Cardiac muscle cell (in vitro differentiated cells and primary cell): ENCODE measurements at regions not wholly inside any gene's neighbourhood (a gene's known extent, or its start where the extent isn't known, plus 50 kb on each side); places are given as distances from the start of the nearest gene placed in this dataset.

Experiments
- DNase-seq, 2 donors: peaks; one replicate each; pipeline versions ENCODE4 v3.0.0 to v3.0.0-alpha.2; 2010 to 2017; ENCODE audit warnings: low read depth in 1 of 2, low spot score in 1 of 2
- H3K27ac ChIP-seq: fragments of 200-600 bp; sonication (generic); 2 replicates; pipeline ENCODE4 v1.5.1; 2016
- H3K27me3 ChIP-seq: fragments of 200-600 bp; sonication (generic); 2 replicates; pipeline ENCODE4 v1.6.0; 2016; ENCODE audit warnings: control low read depth
- H3K36me3 ChIP-seq: fragments of 200-600 bp; sonication (generic); 2 replicates; pipeline ENCODE4 v1.5.1; 2016; ENCODE audit warnings: control low read depth
- H3K4me1 ChIP-seq: fragments of 200-600 bp; sonication (generic); 2 replicates; pipeline ENCODE4 v1.8.1; 2017; ENCODE audit warnings: low read depth, mild to moderate bottlenecking, mixed run types
- H3K4me3 ChIP-seq: fragments of 200-600 bp; sonication (generic); 2 replicates; pipeline ENCODE4 v1.5.1; 2016; ENCODE audit warnings: mild to moderate bottlenecking
- H3K9me3 ChIP-seq: fragments of 200-600 bp; sonication (generic); 2 replicates; pipeline ENCODE4 v1.5.1; 2017; ENCODE audit warnings: low read depth, mild to moderate bottlenecking, control low read depth
- TF ChIP-seq, protein P1 (sequence below): IDR thresholded peaks from 2 replicates; pipeline ENCODE4 v1.5.1; 2012; ENCODE audit warnings: low read depth, mild to moderate bottlenecking, low read length

- TF ChIP-seq, protein P1, sequence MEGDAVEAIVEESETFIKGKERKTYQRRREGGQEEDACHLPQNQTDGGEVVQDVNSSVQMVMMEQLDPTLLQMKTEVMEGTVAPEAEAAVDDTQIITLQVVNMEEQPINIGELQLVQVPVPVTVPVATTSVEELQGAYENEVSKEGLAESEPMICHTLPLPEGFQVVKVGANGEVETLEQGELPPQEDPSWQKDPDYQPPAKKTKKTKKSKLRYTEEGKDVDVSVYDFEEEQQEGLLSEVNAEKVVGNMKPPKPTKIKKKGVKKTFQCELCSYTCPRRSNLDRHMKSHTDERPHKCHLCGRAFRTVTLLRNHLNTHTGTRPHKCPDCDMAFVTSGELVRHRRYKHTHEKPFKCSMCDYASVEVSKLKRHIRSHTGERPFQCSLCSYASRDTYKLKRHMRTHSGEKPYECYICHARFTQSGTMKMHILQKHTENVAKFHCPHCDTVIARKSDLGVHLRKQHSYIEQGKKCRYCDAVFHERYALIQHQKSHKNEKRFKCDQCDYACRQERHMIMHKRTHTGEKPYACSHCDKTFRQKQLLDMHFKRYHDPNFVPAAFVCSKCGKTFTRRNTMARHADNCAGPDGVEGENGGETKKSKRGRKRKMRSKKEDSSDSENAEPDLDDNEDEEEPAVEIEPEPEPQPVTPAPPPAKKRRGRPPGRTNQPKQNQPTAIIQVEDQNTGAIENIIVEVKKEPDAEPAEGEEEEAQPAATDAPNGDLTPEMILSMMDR, result no peak
- Histone ChIP-seq H3K4me1 (no peaks in the 10 kb centered on the region), H3K4me3 (no peak overlapping the region), H3K36me3 (no peaks in the 10 kb centered on the region), H3K27me3 (no peaks in the 10 kb centered on the region), H3K27ac (no peak overlapping the region), H3K9me3 (no peaks in the 10 kb centered on the region)
- DNase-seq, result no peak
Observed at GRCh38 chr4:8739820-8740665, 131.6 kb downstream of the HMX1 start.

DNA sequence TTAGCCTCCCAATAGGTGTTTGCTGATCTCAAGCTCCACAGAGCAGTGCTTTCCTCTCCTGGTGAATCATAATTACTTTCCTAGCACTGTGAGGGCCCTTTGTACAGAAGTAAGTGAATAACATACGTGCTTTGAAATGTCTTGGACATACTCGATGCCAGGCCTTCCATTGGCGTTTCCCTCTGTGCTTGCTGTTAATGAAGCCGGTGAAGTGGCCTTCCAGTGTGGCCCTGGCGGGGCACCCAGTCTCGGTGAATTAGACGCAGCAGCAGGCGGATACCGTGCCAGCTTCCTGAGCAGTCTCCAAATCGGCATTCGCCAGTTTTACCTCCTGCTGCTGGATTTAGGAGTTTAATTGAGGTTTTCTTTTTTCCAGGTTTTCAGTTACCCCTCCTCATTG is 132.3 kb downstream of the HMX1 start:
- Histone ChIP-seq H3K4me3 (no peak overlapping the region), H3K27ac (no peak overlapping the region)

GRCh38 chr4:8738471-8738931 is 133.1 kb downstream of the HMX1 start:
- H3K9me3 ChIP-seq, result no peaks in the 10 kb centered on the region
- no peaks in the 10 kb centered on the region for H3K4me1 ChIP-seq
- no peaks in the 10 kb centered on the region for H3K36me3 ChIP-seq
- H3K27me3 ChIP-seq, result no peaks in the 10 kb centered on the region
- no peak overlapping the region for H3K4me3 ChIP-seq
- TF ChIP-seq, protein P1, result no peak
- no peak for DNase-seq
- no peak overlapping the region for H3K27ac ChIP-seq

More for the DNA sequence above, 132.3 kb downstream of the HMX1 start:
- TF ChIP-seq, protein P1, result no peak
- DNase-seq, result no peak
- Histone ChIP-seq H3K4me1 (no peaks in the 10 kb centered on the region), H3K36me3 (no peaks in the 10 kb centered on the region), H3K27me3 (no peaks in the 10 kb centered on the region), H3K9me3 (no peaks in the 10 kb centered on the region)

- DNase-seq, result no peak
- Histone ChIP-seq H3K4me1 (no peaks in the 10 kb centered on the region), H3K9me3 (no peaks in the 10 kb centered on the region), H3K36me3 (no peaks in the 10 kb centered on the region), H3K27ac (no peak overlapping the region), H3K4me3 (no peak overlapping the region), H3K27me3 (no peaks in the 10 kb centered on the region)
- TF ChIP-seq, protein P1, result no peak
Observed at GRCh38 chr4:8737601-8738279, 133.9 kb downstream of the HMX1 start.

DNA sequence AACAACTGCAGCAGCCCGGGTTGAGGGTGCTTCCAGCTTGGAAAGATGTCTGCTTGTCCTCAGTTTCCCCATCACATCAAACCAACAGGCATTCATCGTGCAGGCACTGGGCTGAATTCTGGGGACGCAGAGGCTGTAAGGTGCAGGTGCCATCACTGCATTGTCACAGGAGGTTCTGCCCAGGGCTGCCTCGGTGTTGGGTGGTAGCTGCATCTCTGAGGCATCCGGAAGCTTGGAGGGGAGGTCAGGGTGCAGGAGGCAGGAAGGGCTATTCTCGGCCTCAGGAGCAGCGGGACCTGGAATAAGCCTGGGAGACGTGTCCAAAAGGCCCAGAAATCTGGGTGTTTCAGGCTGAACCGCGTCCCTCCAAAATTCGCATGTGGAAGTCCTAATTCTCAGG is 134.6 kb downstream of the HMX1 start:
- TF ChIP-seq, protein P1, result no peak
- Histone ChIP-seq H3K4me1 (no peaks in the 10 kb centered on the region), H3K27ac (no peak overlapping the region), H3K27me3 (no peaks in the 10 kb centered on the region), H3K4me3 (no peak overlapping the region), H3K9me3 (no peaks in the 10 kb centered on the region), H3K36me3 (no peaks in the 10 kb centered on the region)
- no peak for DNase-seq
